Osteoblast (primary cell): ENCODE measurements at regions not wholly inside any gene's neighbourhood (a gene's known extent, or its start where the extent isn't known, plus 50 kb on each side); places are given as distances from the start of the nearest gene placed in this dataset.
"Not testable (repeated sequence)": the region's sequence is repeated elsewhere in the genome, so short reads cannot be mapped to it uniquely, and the experiment has no call there.

Source experiments
- DNase-seq: peaks from one replicate; pipeline ENCODE4 v3.0.0; 2011; ENCODE audit warnings: low spot score, mixed read lengths; ENCODE audit not compliant: insufficient read length; ENCODE audit errors: missing footprints
- H2AFZ ChIP-seq: 2 replicates; pipeline ENCODE4 v1.6.0; 2011; ENCODE audit warnings: mild to moderate bottlenecking, low read length
- H3K27ac ChIP-seq: 2 replicates; pipeline ENCODE4 v1.5.1; 2011; ENCODE audit warnings: mild to moderate bottlenecking, low read depth, low read length, moderate library complexity
- H3K27me3 ChIP-seq: 2 replicates; pipeline ENCODE4 v1.6.0; 2012; ENCODE audit warnings: mild to moderate bottlenecking, control low read depth, inconsistent platforms, low read length, moderate library complexity; ENCODE audit not compliant: insufficient read depth
- H3K36me3 ChIP-seq: 2 replicates; pipeline ENCODE4 v1.5.1; 2011; ENCODE audit warnings: mild to moderate bottlenecking, low read length, control low read depth, moderate library complexity; ENCODE audit not compliant: insufficient read depth
- H3K4me1 ChIP-seq: 2 replicates; pipeline ENCODE4 v1.5.1; 2011; ENCODE audit warnings: mild to moderate bottlenecking, low read length, control low read depth, moderate library complexity; ENCODE audit not compliant: insufficient read depth
- H3K4me2 ChIP-seq: 2 replicates; pipeline ENCODE4 v1.6.0; 2011; ENCODE audit warnings: mild to moderate bottlenecking, low read length; ENCODE audit not compliant: insufficient read depth
- H3K4me3 ChIP-seq: fragments of 200-600 bp; sonication (generic); 3 replicates; pipeline ENCODE4 v1.5.1; 2012; ENCODE audit warnings: mild to moderate bottlenecking, low read length, inconsistent platforms; ENCODE audit not compliant: insufficient read depth
- H3K79me2 ChIP-seq: 2 replicates; pipeline ENCODE4 v1.6.0; 2012; ENCODE audit warnings: mild to moderate bottlenecking, low read length, control low read depth, inconsistent platforms; ENCODE audit not compliant: insufficient read depth
- H3K9me3 ChIP-seq: 2 replicates; pipeline ENCODE4 v1.5.1; 2011; ENCODE audit warnings: low read depth, low read length, control low read depth
- H4K20me1 ChIP-seq: 2 replicates; pipeline ENCODE4 v1.6.0; 2012; ENCODE audit warnings: mild to moderate bottlenecking, low read length, control low read depth; ENCODE audit not compliant: insufficient read depth
- TF ChIP-seq, protein P1 (sequence below): IDR thresholded peaks from 2 replicates; pipeline ENCODE4 v1.5.1; 2011; ENCODE audit warnings: mild to moderate bottlenecking, low read depth, low read length, moderate library complexity; ENCODE audit errors: extremely low read depth

DNA sequence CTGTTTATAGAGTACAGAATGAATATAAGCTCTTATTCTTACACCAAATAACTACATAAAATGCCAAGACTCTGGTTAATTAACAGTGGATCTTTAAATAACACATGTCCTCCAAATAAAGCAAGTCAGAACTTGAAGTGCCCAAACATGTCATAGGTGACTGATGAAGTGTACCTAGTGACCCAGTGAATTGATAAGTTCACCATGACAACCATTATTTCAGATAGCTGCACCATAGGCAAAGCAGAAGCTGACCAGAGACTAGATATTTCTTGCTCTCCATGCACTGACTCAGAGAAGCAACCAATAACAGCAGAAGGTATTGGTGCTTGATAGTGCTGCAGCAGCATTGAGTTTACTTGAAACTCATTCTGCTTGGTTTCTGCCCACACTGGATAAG lies 192.1 kb downstream of the DUSP10 start:
- no peaks in the 10 kb centered on the region for H4K20me1 ChIP-seq
- H3K36me3 ChIP-seq = no peaks in the 10 kb centered on the region
- peak overlapping the region; percentile 9 for H2AFZ ChIP-seq
- H3K4me1 ChIP-seq = no peaks in the 10 kb centered on the region
- TF ChIP-seq, protein P1, sequence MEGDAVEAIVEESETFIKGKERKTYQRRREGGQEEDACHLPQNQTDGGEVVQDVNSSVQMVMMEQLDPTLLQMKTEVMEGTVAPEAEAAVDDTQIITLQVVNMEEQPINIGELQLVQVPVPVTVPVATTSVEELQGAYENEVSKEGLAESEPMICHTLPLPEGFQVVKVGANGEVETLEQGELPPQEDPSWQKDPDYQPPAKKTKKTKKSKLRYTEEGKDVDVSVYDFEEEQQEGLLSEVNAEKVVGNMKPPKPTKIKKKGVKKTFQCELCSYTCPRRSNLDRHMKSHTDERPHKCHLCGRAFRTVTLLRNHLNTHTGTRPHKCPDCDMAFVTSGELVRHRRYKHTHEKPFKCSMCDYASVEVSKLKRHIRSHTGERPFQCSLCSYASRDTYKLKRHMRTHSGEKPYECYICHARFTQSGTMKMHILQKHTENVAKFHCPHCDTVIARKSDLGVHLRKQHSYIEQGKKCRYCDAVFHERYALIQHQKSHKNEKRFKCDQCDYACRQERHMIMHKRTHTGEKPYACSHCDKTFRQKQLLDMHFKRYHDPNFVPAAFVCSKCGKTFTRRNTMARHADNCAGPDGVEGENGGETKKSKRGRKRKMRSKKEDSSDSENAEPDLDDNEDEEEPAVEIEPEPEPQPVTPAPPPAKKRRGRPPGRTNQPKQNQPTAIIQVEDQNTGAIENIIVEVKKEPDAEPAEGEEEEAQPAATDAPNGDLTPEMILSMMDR = no peak
- H3K79me2 ChIP-seq = no peaks in the 10 kb centered on the region
- no peak overlapping the region for H3K4me2 ChIP-seq
- no peaks in the 10 kb centered on the region for H3K9me3 ChIP-seq
- H3K27me3 ChIP-seq = no peaks in the 10 kb centered on the region
- H3K27ac ChIP-seq = no peak overlapping the region
- DNase-seq = no peak
- H3K4me3 ChIP-seq = no peak overlapping the region

- H4K20me1 ChIP-seq, H3K79me2 ChIP-seq, H3K27ac ChIP-seq, H3K27me3 ChIP-seq, H3K4me1 ChIP-seq, H2AFZ ChIP-seq, H3K36me3 ChIP-seq, DNase-seq, H3K4me3 ChIP-seq, H3K9me3 ChIP-seq, H3K4me2 ChIP-seq: not testable (repeated sequence)
These were observed 189.1 kb downstream of the DUSP10 start for GRCh38 chr1:221552792-221553191.

DNA sequence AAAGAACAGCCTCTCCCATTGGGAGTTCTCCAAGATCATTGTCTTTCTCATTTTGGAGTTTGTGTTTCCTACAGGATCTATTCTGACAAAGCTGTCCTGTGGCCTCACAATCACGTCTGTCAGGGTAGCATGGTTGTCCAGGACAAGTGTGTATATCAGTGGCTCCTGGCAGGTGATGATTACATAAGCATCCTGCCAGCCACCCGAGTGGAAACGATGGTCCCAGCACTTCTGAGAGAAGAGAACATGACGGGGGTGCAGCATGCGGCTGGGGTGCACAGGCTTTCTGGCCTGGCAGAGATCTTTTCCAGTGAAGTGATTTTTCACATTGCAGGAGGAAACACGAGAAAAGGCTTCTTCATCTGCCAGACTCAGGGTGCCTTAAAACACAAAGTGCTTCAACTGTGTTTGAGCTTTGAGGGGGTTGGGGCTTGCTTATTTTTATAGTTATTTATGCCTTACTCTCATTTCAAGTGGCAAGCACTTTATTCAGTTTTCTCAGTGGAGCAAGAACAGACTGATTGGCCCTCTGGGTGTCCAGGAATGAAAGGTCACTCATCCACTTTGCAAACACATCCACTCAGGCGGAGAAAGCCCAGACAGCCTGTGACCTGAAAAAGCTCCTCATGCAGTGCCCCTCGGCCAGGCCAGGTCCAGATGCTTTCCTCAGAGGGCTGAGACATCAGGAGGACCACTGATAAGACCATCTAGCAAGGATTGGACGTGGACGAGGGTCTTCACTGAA lies 186.0 kb downstream of the DUSP10 start:
- Histone ChIP-seq H3K79me2 (no peaks in the 10 kb centered on the region), H3K4me2 (no peak overlapping the region), H2AFZ (no peak overlapping the region), H3K36me3 (no peaks in the 10 kb centered on the region), H3K27ac (no peak overlapping the region), H4K20me1 (no peaks in the 10 kb centered on the region), H3K4me1 (no peaks in the 10 kb centered on the region), H3K4me3 (no peak overlapping the region), H3K27me3 (no peaks in the 10 kb centered on the region), H3K9me3 (no peaks in the 10 kb centered on the region)
- peak; percentile 15 for DNase-seq
- TF ChIP-seq, protein P1 = no peak

DNA sequence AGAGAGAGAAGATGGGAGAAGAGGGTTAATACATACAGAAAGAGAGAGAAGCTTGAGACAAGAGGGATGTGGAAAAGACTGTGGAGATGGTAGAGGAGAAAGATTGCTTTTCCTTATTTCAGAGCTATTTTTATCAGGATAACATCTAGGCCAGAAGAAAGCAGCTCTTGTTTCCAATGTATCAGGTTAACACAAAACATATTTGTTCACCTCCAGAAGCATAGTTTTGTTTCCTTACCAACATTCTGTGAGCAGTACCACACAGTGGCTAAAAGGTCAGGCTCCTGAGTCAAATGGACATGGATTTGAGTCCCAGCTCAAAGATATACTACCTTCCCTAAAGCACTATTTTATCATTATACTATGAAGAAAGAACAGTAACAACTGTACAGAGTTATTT lies 185.5 kb downstream of the DUSP10 start:
- Histone ChIP-seq H3K79me2 (no peaks in the 10 kb centered on the region), H3K27me3 (no peaks in the 10 kb centered on the region), H3K9me3 (no peaks in the 10 kb centered on the region), H4K20me1 (no peaks in the 10 kb centered on the region), H2AFZ (no peak overlapping the region), H3K36me3 (no peaks in the 10 kb centered on the region), H3K4me1 (no peaks in the 10 kb centered on the region), H3K4me2 (no peak overlapping the region), H3K4me3 (no peak overlapping the region), H3K27ac (no peak overlapping the region)
- no peak for DNase-seq
- TF ChIP-seq, protein P1 = no peak
